Retinal pigment epithelial cell (primary cell): ENCODE measurements at regions not wholly inside any gene's neighbourhood (a gene's known extent, or its start where the extent isn't known, plus 50 kb on each side); places are given as distances from the start of the nearest gene placed in this dataset.

Source experiments
- DNase-seq: peaks from one replicate; pipeline ENCODE4 v3.0.0-alpha.2; 2010; ENCODE audit warnings: low read depth
- H3K4me3 ChIP-seq: 2 replicates; pipeline ENCODE4 v1.5.1; 2011; ENCODE audit warnings: mild to moderate bottlenecking, low read length, control low read depth, moderate library complexity
- TF ChIP-seq, protein P1 (sequence below): conservative IDR thresholded peaks from 2 replicates; pipeline ENCODE4 v1.5.1; 2011; ENCODE audit warnings: low read depth, low read length, control low read depth, inconsistent platforms

DNA sequence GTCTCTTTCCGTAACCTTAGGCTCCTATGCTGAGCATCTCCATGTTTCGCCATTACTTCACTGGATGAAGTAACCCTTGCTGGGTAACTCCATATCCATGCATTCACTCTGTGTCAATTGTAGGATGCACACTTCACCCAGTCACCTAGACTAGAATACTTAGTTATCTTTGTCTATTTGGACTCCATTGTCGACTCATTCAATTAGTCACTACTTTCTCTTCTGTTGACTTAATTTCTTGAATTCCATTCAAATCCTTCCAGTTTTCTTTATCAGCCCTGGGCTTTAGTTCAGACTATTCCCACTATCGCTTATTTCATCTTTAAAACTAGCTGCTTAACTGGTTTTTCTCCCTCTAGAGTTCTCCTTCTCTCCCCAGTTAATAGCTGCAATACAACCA, 111.3 kb upstream of the TNS3 start:
- H3K4me3 ChIP-seq, result no peak overlapping the region
- TF ChIP-seq, protein P1, sequence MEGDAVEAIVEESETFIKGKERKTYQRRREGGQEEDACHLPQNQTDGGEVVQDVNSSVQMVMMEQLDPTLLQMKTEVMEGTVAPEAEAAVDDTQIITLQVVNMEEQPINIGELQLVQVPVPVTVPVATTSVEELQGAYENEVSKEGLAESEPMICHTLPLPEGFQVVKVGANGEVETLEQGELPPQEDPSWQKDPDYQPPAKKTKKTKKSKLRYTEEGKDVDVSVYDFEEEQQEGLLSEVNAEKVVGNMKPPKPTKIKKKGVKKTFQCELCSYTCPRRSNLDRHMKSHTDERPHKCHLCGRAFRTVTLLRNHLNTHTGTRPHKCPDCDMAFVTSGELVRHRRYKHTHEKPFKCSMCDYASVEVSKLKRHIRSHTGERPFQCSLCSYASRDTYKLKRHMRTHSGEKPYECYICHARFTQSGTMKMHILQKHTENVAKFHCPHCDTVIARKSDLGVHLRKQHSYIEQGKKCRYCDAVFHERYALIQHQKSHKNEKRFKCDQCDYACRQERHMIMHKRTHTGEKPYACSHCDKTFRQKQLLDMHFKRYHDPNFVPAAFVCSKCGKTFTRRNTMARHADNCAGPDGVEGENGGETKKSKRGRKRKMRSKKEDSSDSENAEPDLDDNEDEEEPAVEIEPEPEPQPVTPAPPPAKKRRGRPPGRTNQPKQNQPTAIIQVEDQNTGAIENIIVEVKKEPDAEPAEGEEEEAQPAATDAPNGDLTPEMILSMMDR, result no peak
- DNase-seq, result no peak

DNA sequence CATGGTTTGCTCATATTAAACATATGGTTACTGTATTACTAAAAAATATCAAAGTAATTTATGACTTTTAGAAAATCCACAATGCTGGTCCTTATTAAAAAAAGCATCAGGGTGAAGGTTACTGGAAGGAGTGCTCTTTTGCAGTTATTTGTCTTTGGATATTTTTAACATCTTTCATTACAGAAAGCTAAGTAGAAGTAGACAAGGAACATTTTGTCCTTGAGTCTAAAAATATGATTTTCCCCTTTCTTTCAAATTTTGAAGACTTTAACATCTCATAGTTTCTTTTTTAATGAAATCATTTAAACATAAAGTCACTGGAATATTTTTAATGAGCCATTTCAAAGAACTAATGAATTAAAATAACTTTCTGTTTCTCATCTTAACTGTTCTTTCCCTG, 110.1 kb upstream of the TNS3 start:
- TF ChIP-seq, protein P1, result no peak

DNA sequence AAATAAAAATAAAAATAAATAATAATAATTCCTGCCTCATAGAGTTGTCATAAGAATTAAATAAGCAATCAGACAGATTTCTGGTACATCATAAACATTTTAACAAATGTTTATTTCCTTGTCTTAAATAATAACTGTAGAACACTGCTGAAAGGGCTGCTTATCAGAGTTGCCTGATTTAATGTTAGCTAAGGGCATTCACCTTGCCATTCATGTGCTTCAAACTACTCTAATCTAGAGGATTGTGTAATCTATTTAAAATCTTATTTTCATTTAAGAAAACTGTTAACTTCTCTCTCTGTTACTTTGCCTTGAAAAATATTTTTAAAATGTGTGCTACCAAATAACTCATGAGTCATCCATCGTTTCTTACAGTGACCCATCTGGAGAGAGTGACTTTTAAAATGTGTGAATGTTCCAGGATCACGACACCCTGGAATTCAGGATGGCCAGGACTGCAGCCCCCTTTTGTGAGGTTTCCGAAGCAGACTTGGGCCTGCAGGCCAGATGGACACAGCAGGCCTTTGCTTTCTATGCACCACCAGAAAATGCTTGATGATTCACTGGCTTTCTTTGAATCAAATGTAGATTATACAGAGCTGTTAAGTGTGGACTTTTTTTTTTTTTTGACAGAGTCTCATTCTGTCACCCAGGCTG, 109.1 kb upstream of the TNS3 start:
- no peak for DNase-seq
- no peak overlapping the region for H3K4me3 ChIP-seq
- TF ChIP-seq, protein P1, result no peak

More for the DNA sequence above, 110.1 kb upstream of the TNS3 start:
- DNase-seq, result no peak
- H3K4me3 ChIP-seq, result no peak overlapping the region

DNA sequence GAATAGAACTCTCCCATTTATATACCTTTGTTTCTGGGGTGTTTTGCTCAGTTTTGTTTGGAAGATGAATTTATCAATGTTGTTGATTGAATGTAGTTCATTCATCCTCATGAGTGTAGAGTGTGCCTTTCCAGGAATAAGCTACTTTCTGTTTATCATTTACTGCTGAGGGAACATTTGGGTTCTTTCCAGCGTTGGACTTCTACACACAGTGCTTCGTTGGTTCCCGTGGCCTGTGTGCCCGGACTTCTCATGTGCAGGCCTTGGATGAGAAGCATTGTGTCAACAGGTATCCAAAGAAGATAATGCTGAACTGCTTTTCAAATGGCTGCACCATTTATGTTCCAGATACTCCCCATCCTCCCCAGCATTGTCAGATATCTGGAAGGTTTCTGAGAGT, 107.6 kb upstream of the TNS3 start:
- TF ChIP-seq, protein P1, result no peak
- DNase-seq, result no peak
- no peak overlapping the region for H3K4me3 ChIP-seq

DNA sequence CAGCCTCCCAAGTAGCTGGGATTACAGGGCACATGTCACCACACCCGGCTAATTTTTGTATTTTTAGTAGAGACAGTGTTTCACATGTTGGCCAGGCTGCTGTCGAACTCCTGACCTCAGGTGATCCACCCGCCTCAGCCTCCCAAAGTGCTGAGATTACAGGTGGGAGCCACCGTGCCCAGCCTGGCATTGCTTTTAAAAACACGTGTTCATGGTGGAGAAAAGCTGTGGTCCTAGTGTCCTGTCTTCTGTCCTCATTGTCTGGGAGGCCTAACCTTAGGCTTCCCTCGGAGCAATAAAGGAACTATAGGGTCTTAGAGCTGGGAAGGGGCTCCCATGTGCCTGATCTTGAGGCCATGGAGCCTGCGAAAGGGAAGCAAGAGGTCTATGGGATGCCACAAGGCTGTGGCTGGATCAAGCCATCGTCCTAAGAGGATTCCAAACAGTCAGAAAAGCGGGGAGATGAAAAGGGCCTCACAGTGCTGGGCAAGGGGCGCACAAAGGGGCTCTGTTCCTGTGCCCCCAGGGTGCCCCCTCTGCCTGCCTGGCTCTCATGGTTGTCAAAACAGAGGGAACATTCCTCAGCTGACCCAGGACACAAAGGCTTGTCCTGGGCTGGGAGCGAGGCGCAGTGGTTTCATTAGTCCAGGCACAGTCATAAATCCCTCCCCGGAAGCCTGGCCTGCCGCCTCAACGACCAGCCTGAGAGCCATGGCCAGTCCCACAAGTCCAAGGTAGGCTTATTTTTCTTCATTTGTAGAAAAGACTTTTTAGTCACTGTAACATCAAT, 106.6 kb upstream of the TNS3 start:
- no peak for DNase-seq
- H3K4me3 ChIP-seq, result no peak overlapping the region
- TF ChIP-seq, protein P1, result no peak

DNA sequence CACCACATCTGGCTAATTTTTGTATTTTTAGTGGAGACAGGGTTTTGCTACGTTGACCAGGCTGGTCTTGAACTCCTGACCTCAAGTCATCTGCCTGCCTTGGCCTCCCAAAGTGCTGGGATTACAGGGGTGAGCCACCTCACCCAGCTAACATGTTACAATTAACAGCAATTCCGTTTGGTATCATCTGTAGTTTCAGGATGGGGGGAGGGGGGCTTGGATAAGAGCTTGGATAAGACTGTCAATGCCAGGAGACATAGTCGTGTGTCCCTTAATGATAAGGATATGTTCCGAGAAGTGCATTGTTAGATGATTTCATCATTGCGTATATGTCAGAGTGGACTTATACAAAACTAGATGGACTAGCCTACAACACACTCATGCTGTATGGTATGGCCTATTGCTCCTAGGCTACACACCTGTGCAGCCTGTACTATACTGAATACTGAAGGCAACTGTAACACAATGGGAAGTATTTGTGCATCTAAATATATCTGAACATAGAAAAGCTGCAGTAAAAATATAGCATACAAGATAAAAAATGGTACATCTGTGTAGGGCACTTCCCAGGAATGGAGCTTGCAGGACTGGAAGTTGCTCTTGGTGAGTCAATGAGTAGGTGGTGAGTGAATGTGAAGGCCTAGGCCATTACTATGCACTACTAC, 103.9 kb upstream of the TNS3 start:
- H3K4me3 ChIP-seq, result no peak overlapping the region
- no peak for DNase-seq
- TF ChIP-seq, protein P1, result no peak
